Fibroblast of villous mesenchyme (primary cell): ENCODE measurements at regions not wholly inside any gene's neighbourhood (a gene's known extent, or its start where the extent isn't known, plus 50 kb on each side); places are given as distances from the start of the nearest gene placed in this dataset.

Experiments used
- DNase-seq: peaks from one replicate; pipeline ENCODE4 v3.0.0-alpha.2; 2010; ENCODE audit warnings: low read depth
- H3K4me3 ChIP-seq: 2 replicates; pipeline ENCODE4 v1.5.1; 2011; ENCODE audit warnings: low read depth, mild to moderate bottlenecking, low read length
- CTCF ChIP-seq: IDR thresholded peaks from 2 replicates; pipeline ENCODE4 v1.5.1; 2012; ENCODE audit warnings: low read depth, mild to moderate bottlenecking, low read length; ENCODE audit not compliant: insufficient read depth

- no peak for DNase-seq
- H3K4me3 ChIP-seq, result no peak overlapping the region
- TF ChIP-seq CTCF, result no peak
Observed at GRCh38 chr4:81838586-81838985, 366.9 kb upstream of the RASGEF1B start.

GRCh38 chr4:81836716-81837115 lies 365.0 kb upstream of the RASGEF1B start:
- no peak for TF ChIP-seq CTCF
- no peak overlapping the region for H3K4me3 ChIP-seq
- no peak for DNase-seq

GRCh38 chr4:81833576-81833975 lies 361.9 kb upstream of the RASGEF1B start:
- DNase-seq, result no peak
- no peak overlapping the region for H3K4me3 ChIP-seq
- no peak for TF ChIP-seq CTCF

GRCh38 chr4:81828991-81829390 lies 357.3 kb upstream of the RASGEF1B start:
- TF ChIP-seq CTCF, result no peak
- no peak overlapping the region for H3K4me3 ChIP-seq
- no peak for DNase-seq

- no peak overlapping the region for H3K4me3 ChIP-seq
- TF ChIP-seq CTCF, result no peak
- DNase-seq, result no peak
Observed at GRCh38 chr4:81827577-81828202, 356.0 kb upstream of the RASGEF1B start.

GRCh38 chr4:81826817-81827424 lies 355.2 kb upstream of the RASGEF1B start:
- no peak for TF ChIP-seq CTCF
- no peak for DNase-seq
- H3K4me3 ChIP-seq, result no peak overlapping the region

GRCh38 chr4:81826335-81826734 lies 354.6 kb upstream of the RASGEF1B start:
- H3K4me3 ChIP-seq, result no peak overlapping the region
- DNase-seq, result no peak
- no peak for TF ChIP-seq CTCF
